ENCODE measurements at regions not wholly inside any gene's neighbourhood (a gene's known extent, or its start where the extent isn't known, plus 50 kb on each side); places are given as distances from the start of the nearest gene placed in this dataset.

- TF ChIP-seq SPI1 (IDR thresholded peaks at IDR 0.05; ENCODE audit: low read depth, low read length) = no peak
- TF ChIP-seq POLR2AphosphoS5 (IDR thresholded peaks at IDR 0.05; ENCODE audit: low read depth, low read length) = no peak
- no peak for TF ChIP-seq POLR2A (IDR thresholded peaks at IDR 0.05; ENCODE audit: low read depth, low read length)
- TF ChIP-seq TAF1 (IDR thresholded peaks at IDR 0.05; ENCODE audit: low read depth, low read length) = no peak
- no peak for TF ChIP-seq POU2F2 (IDR thresholded peaks at IDR 0.05; ENCODE audit: low read depth, low read length)
These were observed 96.8 kb upstream of the DPT start for GRCh38 chr1:168825820-168826219.
